Heart left ventricle (tissue), 13 donors: ENCODE measurements at regions not wholly inside any gene's neighbourhood (a gene's known extent, or its start where the extent isn't known, plus 50 kb on each side); places are given as distances from the start of the nearest gene placed in this dataset.

Experiments
- POLR2A ChIP-seq, 2 donors: fragments of 450-650 bp; IDR thresholded peaks; one replicate each; pipeline ENCODE4 v1.6.1; 2017; ENCODE audit warnings: antibody characterized with exemption in 2 of 2, mild to moderate bottlenecking in 2 of 2, moderate library complexity in 2 of 2
- TF ChIP-seq, protein P1 (sequence below), 12 donors: fragments of 200-600 bp; sonication (generic) in 4 of 12; IDR thresholded peaks; one replicate each; pipeline versions ENCODE4 v1.5.0 to v1.8.0; 2018 to 2022; ENCODE audit warnings: antibody characterized with exemption in 12 of 12, mild to moderate bottlenecking in 5 of 12
- donor health status: ischemic (EF 13 %, LVEDD 7.1; RV severe dilation, severe dysfunction).
- donor health status: DM: no; HTN: yes; CAD: no.
- donor health status: DM: no; HTN: no; CAD: no.
- donor health status: ischemic (EF 25% LVEDD 6.9; RV normal size, moderate dysfunction).
- donor health status: ischemic (EF 25% LVEDD 5.7; RV mildly dilated, moderate dysfunction).
- donor health status: ischemic (EF 35%, LVEDD 5.7; RV mildly dilated, moderate dysfunction).
- donor health status: nonischemic (EF 11% LVEDD 7.7; RV severe dilation, severe dysfunction).
- donor health status: DM: yes; HTN: yes; CAD: no.
- donor health status: PGD.
- donor health status: ischemic (EF 29% LVEDD 5.4; RV normal size, mild dysfunction).
- donor health status: nonischemic (EF 23%, LVEDD 6.1; RV moderate dilation, normal function).

DNA sequence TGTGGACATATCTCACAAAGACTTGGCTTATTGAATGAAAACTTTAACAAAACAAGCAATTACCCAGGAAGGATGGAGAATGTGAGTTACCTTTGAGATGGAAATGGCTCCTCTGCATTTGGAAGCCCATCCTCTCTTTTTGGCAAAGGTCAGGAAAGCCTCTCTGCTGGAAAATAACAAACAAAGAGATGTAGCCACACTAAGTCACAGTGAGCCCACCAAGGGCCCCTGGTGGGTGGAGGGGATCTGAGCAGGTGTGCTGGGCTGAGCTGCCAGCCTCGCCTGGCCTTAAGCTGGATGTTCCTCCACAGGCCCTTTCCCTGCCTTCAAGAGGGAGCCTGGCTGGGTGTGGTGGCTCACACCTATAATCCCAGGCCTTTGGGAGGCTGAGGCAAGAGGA is 269.2 kb downstream of the HNRNPD start:
- TF ChIP-seq POLR2A (IDR thresholded peaks at IDR 0.05), result no peak
- TF ChIP-seq, protein P1, sequence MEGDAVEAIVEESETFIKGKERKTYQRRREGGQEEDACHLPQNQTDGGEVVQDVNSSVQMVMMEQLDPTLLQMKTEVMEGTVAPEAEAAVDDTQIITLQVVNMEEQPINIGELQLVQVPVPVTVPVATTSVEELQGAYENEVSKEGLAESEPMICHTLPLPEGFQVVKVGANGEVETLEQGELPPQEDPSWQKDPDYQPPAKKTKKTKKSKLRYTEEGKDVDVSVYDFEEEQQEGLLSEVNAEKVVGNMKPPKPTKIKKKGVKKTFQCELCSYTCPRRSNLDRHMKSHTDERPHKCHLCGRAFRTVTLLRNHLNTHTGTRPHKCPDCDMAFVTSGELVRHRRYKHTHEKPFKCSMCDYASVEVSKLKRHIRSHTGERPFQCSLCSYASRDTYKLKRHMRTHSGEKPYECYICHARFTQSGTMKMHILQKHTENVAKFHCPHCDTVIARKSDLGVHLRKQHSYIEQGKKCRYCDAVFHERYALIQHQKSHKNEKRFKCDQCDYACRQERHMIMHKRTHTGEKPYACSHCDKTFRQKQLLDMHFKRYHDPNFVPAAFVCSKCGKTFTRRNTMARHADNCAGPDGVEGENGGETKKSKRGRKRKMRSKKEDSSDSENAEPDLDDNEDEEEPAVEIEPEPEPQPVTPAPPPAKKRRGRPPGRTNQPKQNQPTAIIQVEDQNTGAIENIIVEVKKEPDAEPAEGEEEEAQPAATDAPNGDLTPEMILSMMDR (IDR thresholded peaks at IDR 0.05), result no peak
